Prostate gland (tissue), 2 donors: ENCODE measurements at regions not wholly inside any gene's neighbourhood (a gene's known extent, or its start where the extent isn't known, plus 50 kb on each side); places are given as distances from the start of the nearest gene placed in this dataset.

Experiments
- CTCF ChIP-seq, 4 experiments: fragments of 200-600 bp in 2 of 4; fragments of 450-650 bp in 2 of 4; sonication (generic) in 2 of 4; IDR thresholded peaks; 1 replicate in 3 of 4; 2 replicates in 1 of 4; pipeline ENCODE4 v1.5.1; 2016 to 2019; ENCODE audit warnings: antibody characterized with exemption in 4 of 4, mild to moderate bottlenecking in 2 of 4, moderate library complexity in 2 of 4
- POLR2A ChIP-seq: fragments of 450-650 bp; IDR thresholded peaks from one replicate; pipeline ENCODE4 v1.6.1; 2016; ENCODE audit warnings: antibody characterized with exemption, mild to moderate bottlenecking
- POLR2AphosphoS5 ChIP-seq: sonication (generic); formaldehyde crosslinking; IDR thresholded peaks from one replicate; pipeline ENCODE4 v1.6.1; 2017; ENCODE audit warnings: antibody characterized with exemption

- TF ChIP-seq CTCF (IDR thresholded peaks at IDR 0.05), result no peak
- no peak for TF ChIP-seq POLR2A
- no peak for TF ChIP-seq POLR2AphosphoS5
These were observed 61.4 kb upstream of the RANBP3L start for GRCh38 chr5:36363101-36363500.
